ENCODE measurements at regions not wholly inside any gene's neighbourhood (a gene's known extent, or its start where the extent isn't known, plus 50 kb on each side); places are given as distances from the start of the nearest gene placed in this dataset.

DNA sequence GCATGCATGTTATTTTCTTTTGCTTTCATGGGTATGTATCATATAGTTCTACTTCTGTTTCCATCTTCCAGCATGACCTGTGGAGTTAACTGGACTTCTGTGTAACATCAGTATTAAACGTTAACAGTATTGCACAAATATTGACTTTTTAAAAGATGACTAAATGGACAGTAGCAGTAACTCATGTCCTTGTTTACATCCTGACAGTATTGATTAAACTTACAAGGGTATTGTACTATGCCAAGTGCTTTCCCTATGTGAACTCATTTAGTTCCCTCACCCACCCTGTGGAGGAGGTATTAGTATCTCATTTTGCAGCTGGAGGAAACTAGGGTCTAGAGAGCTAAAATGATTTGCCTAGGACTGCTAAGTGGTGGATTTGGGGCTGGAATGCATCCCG, 128.7 kb upstream of the SLC10A2 start:
- Histone ChIP-seq H3K27me3 (ENCODE audit: insufficient read depth) (no peaks in the 10 kb centered on the region), H3K9me2 (ENCODE audit: insufficient read depth) (peaks cover 9% of the 10 kb centered on the region), H3K36me3 (ENCODE audit: insufficient read depth) (no peaks in the 10 kb centered on the region), H2AFZ (no peak overlapping the region), H4K20me1 (replicated peaks; ENCODE audit: insufficient read depth) (no peaks in the 10 kb centered on the region), H3K4me2 (no peak overlapping the region), H3F3A (replicated peaks; ENCODE audit: low read depth) (no peaks in the 10 kb centered on the region), H3K79me2 (replicated peaks; ENCODE audit: insufficient read depth) (no peaks in the 10 kb centered on the region), H3K27ac (ENCODE audit: low read depth) (no peak overlapping the region), H3K4me3 (no peak overlapping the region), H3K4me1 (ENCODE audit: insufficient read depth) (no peaks in the 10 kb centered on the region)
- Mint-ChIP-seq H3K36me3 (ENCODE audit: low read depth) (peaks cover 6% of the 10 kb centered on the region; the same call in 1 of the 3 replicates), H3K4me1 (peaks cover 11% of the 10 kb centered on the region), H3K4me3 (no peak overlapping the region), H3K27ac (no peak overlapping the region), H3K9me3 (peaks cover 15% of the 10 kb centered on the region), H3K27me3 (ENCODE audit: insufficient read depth, low read depth, poor library complexity) (peaks cover 7% of the 10 kb centered on the region)
- no peak for DNase-seq (ENCODE audit: low spot score)
- no peak for ATAC-seq
- TF ChIP-seq ZNF114 (CRISPR knock-in tag; IDR thresholded peaks at IDR 0.05) (no peak), EZH2phosphoT487 (IDR thresholded peaks at IDR 0.05; ENCODE audit: unreplicated experiment) (no peak), NANOG (IDR thresholded peaks at IDR 0.05; ENCODE audit: borderline replicate concordance) (no peak), ETS1 (IDR thresholded peaks at IDR 0.05) (no peak), POLR2AphosphoS5 (IDR thresholded peaks at IDR 0.05; ENCODE audit: low read depth) (no peak), REST (IDR thresholded peaks at IDR 0.05; ENCODE audit: unreplicated experiment) (no peak), STAT1 (IDR thresholded peaks at IDR 0.05; ENCODE audit: unreplicated experiment) (no peak), EZH2 (IDR thresholded peaks at IDR 0.05; ENCODE audit: low read depth, unreplicated experiment) (no peak), CTCF (conservative IDR thresholded peaks at IDR 0.05; ENCODE audit: low read depth in 2 of 2) (no peak), ZNF331 (CRISPR knock-in tag; IDR thresholded peaks at IDR 0.05; ENCODE audit: low read depth) (no peak), JUNB (IDR thresholded peaks at IDR 0.05; ENCODE audit: unreplicated experiment) (no peak), CREB1 (CRISPR knock-in tag; IDR thresholded peaks at IDR 0.05; ENCODE audit: low read depth) (no peak)
- TF ChIP-seq, protein P1, sequence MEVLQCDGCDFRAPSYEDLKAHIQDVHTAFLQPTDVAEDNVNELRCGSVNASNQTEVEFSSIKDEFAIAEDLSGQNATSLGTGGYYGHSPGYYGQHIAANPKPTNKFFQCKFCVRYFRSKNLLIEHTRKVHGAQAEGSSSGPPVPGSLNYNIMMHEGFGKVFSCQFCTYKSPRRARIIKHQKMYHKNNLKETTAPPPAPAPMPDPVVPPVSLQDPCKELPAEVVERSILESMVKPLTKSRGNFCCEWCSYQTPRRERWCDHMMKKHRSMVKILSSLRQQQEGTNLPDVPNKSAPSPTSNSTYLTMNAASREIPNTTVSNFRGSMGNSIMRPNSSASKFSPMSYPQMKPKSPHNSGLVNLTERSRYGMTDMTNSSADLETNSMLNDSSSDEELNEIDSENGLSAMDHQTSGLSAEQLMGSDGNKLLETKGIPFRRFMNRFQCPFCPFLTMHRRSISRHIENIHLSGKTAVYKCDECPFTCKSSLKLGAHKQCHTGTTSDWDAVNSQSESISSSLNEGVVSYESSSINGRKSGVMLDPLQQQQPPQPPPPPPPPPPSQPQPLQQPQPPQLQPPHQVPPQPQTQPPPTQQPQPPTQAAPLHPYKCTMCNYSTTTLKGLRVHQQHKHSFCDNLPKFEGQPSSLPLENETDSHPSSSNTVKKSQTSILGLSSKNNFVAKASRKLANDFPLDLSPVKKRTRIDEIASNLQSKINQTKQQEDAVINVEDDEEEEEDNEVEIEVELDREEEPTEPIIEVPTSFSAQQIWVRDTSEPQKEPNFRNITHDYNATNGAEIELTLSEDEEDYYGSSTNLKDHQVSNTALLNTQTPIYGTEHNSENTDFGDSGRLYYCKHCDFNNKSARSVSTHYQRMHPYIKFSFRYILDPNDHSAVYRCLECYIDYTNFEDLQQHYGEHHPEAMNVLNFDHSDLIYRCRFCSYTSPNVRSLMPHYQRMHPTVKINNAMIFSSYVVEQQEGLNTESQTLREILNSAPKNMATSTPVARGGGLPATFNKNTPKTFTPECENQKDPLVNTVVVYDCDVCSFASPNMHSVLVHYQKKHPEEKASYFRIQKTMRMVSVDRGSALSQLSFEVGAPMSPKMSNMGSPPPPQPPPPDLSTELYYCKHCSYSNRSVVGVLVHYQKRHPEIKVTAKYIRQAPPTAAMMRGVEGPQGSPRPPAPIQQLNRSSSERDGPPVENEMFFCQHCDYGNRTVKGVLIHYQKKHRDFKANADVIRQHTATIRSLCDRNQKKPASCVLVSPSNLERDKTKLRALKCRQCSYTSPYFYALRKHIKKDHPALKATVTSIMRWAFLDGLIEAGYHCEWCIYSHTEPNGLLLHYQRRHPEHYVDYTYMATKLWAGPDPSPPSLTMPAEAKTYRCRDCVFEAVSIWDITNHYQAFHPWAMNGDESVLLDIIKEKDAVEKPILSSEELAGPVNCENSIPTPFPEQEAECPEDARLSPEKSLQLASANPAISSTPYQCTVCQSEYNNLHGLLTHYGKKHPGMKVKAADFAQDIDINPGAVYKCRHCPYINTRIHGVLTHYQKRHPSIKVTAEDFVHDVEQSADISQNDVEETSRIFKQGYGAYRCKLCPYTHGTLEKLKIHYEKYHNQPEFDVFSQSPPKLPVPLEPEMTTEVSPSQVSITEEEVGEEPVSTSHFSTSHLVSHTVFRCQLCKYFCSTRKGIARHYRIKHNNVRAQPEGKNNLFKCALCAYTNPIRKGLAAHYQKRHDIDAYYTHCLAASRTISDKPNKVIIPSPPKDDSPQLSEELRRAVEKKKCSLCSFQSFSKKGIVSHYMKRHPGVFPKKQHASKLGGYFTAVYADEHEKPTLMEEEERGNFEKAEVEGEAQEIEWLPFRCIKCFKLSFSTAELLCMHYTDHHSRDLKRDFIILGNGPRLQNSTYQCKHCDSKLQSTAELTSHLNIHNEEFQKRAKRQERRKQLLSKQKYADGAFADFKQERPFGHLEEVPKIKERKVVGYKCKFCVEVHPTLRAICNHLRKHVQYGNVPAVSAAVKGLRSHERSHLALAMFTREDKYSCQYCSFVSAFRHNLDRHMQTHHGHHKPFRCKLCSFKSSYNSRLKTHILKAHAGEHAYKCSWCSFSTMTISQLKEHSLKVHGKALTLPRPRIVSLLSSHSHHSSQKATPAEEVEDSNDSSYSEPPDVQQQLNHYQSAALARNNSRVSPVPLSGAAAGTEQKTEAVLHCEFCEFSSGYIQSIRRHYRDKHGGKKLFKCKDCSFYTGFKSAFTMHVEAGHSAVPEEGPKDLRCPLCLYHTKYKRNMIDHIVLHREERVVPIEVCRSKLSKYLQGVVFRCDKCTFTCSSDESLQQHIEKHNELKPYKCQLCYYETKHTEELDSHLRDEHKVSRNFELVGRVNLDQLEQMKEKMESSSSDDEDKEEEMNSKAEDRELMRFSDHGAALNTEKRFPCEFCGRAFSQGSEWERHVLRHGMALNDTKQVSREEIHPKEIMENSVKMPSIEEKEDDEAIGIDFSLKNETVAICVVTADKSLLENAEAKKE (CRISPR knock-in tag; IDR thresholded peaks at IDR 0.05) = no peak

All from GM23338 (cell line).